ACHN (cell line): ENCODE measurements at regions not wholly inside any gene's neighbourhood (a gene's known extent, or its start where the extent isn't known, plus 50 kb on each side); places are given as distances from the start of the nearest gene placed in this dataset.

Source experiments
- DNase-seq: peaks from one replicate; pipeline ENCODE4 v3.0.0-alpha.2; 2015
- in situ Hi-C: cut with HindIII; loops from 2 replicates; pipeline ENCODE4 v1.10.0; 2017; ENCODE audit warnings: low sequenced_read_pairs, low pct_ligation_motif_present, low pct_unique_long_range_greater_than_20kb

DNA sequence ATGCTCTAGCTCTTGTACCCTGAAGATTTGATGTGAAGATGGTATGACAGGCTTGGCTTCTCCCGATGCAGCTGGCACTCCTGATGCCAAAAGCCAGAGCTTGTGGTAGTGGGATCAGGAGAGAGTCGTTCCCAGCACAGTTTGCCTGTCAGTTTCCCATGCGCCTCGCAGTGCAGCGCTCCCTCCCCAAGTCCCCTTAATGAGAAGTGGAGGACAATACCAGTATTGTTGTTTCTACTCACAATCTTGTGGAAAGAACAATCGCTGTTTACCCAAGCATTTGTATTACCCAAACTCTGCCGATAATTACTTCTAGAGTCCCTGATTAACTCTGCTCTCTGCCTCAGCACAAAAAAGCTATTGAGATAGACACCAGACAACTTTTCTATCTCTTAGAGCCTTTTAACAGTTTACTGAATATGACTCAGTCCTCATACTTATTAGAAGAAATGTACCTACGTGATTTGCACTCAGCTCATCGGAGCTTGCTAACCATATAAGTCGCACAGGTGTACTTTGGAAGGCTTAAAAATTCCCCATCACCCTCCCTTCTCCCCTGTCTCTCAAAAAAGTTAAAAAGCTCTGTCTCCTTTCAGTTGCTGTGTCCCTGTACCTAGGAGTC, 283.2 kb upstream of the TMEM161B start:
- no peak for DNase-seq
- in situ Hi-C loops, result no loop called here

DNA sequence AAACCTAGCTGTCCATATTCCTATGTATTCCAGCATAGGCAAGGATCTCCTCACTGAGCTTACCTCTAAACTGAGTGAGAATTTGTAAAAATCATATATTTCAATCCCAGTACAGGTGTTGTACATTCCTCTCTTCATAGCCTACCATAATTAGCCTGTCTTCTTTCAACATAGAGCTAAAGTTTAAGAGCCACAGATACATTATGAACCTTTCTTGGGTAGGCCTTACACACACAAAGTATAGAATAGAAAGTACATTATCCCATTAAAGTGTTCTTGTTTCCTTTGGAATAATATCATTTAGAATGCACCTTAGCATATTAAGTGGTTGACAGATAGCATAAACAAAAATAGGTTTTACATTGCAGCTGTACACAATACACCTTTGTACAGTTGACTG, 282.1 kb upstream of the TMEM161B start:
- in situ Hi-C loops, result no loop called here
- DNase-seq, result no peak

DNA sequence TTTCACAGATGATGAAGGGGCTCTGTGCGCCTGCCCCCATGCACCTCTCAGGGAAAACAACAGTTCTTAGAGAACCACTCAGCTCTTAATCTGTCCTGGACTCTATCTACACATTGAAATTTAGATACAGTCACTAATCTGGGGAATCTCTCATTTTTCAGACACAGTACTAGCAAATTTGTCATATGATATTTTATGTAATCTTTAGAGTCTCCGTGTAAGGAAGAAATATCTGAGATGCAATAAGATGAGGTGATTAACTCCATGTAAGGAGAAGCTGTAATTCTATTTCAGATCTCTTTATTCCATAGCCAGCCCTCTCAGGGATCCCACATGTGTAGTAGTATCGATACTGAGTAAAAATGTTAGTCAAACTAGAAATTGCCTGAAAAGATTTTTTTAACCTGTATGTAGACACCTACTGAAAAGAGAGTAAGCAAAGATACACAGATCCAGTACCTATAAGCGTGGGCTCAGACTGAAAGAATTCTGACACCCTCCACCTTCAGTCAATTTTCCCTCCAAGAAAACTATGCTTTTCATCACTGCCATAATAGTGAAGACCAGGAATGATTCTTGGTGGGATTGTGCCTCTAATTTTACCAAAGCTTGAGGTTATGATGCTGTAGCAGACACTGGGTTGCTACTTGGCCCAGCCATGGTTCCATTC, 279.6 kb upstream of the TMEM161B start:
- DNase-seq, result no peak
- in situ Hi-C loops, result no loop called here

DNA sequence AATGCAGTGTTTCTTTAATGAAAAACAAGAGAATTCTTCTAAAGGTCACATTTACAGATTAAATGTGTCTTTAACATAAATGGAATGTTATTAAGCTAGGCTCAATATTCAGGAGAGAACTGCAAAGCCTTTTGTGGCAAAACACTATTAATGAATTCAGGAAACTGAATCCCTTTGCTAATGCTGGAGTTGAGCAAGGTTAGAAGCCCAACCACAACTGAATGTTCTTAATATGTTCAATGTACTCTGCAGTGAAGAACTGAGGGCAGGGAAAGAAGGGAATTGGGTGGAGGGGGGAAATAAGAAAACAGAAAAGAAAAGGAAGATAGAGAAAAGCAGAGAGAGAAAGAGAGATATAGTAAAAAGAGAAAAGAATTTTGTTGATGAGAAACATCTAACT, 276.7 kb upstream of the TMEM161B start:
- no peak for DNase-seq
- in situ Hi-C loops, result no loop called here

DNA sequence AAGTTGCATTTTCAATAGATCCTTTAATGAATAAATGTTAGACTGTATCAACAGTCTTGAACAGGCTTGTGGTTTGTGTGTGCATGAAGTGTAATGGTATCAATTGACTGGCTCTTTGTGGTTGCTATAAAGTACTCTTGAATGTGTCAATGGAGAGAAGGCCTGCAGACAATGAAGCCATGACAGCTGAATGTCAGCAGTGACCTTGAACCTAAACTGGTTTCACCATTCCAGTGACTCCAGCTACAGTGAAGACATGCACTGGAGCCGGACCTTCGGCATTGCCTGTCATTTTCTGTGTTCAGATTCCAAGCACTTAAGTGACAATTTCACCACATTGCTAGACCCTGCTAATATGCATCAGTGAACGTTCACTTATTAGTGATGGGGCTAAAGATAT, 276.0 kb upstream of the TMEM161B start:
- in situ Hi-C loops, result no loop called here
- DNase-seq, result no peak

DNA sequence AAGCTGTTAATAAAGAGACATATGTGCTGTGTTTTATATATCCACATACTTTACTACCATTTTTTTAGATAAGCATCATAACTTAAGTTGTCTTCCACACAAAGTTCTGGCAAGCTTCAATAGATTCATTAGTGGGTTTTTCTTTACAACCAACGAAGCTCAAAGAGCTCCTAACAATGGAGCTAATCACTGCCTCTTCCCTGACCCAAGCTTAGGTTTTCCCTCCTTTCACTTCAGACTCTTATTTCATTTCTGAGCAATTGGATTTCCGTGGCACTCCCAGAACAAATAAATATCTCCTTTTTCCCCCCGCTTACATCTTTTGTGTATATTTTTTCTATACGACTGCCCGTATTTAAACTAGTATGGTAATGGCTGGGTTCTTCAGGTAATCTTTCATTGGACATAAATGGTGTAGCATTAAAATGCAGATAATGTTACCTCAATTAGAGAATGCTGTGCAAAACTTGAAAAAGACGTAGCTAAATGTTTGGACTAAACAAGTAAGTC, 275.5 kb upstream of the TMEM161B start:
- DNase-seq, result no peak
- in situ Hi-C loops, result no loop called here

DNA sequence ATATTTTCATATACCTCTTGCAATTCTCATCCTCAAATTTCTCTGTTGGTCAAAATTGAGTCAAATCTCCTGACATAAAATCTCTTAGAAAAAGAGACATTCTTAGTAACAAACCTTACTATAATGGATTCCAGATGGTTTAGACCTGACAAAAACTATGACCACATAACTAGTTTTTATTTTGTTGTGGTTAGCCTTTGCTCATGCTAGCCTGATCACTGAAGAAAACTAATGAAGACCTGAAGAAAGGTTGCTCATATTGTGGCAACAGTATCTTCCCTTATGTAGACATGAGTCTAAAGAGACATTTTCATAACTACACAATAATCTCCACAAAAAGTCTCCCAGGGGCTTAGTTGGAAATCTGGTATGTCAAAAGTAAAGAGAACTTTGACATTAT, 274.1 kb upstream of the TMEM161B start:
- no peak for DNase-seq
- in situ Hi-C loops, result no loop called here

DNA sequence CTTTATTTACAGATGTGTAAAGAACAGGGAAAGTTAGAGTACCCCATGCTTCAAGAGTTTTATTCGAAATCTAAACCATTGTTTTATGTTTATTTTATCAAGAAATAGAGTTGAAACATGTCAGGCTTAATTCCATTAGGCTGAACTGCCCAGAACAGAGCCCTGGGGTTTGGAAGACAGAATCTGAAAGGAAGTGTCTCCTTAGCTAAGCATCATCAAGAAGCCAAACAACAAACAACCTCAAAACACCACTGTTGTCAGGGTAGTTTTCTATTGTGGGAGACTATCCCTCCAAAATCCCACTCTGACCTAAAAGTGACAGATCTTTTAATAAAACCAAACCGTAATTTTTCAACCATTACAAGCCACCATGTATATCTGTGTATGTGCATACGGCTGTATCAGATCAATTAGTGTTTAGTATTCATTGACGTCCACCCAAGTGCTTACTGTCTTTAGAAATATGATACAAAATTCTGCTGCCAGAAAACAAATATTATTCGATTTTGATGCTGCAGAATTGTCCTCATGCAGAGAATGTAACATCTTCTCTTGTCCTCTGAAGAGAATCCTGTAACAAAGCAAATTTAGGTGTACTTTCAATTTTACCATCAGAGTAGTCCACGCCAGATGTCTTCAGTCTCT, 271.9 kb upstream of the TMEM161B start:
- in situ Hi-C loops, result no loop called here
- DNase-seq, result no peak

DNA sequence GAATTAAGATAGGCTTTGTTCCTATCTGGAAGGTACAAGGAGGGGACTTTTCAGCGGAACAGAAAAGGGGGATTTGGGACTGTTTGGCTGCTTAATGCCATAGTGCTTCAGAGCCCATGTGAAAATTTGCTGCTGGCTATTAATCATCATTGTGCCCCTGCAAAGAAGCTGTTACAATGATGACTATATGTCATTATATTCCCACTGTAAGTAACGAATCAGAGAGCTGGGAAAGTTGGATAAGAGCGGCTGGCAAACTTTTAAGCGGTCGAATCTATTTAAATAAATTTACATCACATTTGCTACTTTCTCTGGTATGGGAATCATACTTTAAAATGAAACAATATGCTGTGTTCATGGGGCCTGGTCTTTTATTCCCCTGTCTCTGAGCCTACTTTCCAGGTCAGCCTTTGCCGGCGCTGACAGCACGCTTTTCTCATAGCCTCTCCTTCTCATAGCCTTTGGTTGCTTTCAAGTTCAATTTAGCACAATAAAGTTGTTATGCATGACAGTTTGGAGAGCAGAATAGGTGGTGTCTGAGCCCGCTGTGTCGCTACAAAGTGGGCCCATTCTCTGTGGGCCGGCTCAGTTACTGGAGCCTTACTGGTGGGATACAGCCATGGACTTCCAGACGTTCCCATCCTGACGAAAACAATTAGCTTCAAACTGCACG, 271.2 kb upstream of the TMEM161B start:
- in situ Hi-C loops, result no loop called here
- no peak for DNase-seq

DNA sequence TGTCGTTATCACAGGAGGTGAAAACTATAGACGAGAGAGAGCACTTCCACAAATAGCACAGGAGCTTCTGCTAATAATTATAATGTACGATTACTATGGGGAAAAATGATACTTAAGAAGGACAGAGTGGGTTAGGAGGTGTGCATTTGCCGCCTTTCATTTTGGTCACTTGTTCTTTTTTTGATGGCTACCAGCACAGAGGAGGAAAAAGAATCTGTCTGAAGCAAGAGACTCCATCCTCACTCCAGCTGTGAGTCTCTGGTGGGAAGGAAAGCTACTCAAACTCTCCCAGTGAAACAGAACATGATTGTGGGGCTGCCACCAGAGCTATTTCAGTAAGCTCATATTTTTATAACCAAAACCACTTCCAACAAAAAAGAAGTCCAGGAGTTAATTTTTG, 270.4 kb upstream of the TMEM161B start:
- in situ Hi-C loops, result no loop called here
- no peak for DNase-seq

DNA sequence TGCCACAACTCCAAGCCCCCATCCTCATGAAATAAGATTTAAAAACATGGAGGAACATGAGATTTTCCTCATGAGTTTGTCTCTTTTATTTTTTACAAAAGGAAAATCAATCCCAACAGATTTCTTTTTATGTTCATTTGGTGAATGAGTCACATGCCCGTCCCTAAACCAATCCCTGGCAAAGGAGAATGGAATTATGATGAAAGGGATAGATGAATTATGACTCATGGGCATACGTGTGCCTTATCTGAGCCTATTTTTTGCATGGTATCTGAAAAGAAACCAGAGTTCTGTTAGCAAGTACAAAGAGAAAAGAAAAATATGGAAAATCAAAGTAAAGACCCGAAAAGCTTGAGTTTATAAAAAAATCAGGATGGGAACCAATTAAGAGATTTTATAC, 267.5 kb upstream of the TMEM161B start:
- DNase-seq, result no peak
- in situ Hi-C loops, result no loop called here

DNA sequence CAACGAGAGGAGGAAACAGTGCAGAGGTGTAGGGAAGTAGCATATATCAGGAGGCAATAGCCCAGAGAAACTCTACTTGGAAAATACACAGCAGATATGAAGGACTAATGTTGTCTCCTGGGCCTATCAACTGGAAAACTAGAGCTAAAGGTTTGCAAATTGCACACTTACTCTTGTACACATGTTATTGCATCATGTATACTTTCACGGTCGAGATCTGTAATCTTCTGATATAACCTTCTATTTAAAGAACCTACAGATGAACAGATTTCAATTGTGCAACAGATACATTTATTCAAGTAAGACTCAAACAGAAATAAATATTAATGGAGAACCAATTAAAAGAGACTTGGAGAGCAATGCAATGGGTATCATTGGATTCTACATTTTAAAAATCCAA, 256.3 kb upstream of the TMEM161B start:
- in situ Hi-C loops, result no loop called here

DNA sequence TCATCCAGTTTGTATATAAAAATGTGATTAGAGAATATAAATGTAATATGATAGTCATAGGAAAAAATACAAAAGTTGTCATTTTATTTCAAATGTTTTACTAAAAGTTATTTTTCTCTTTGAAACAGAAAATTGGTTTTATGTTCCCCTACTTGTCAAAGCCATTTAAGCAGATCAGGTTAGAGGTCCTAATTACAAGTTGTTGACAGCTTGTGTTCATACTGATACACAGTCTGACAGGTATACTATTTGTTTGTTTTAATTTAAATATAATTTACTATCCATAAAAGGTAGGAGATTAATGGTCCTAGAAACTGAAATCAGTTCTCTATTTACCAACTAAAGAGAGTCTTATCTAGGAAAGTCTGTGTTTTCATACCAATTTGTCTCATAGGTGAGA, 250.4 kb upstream of the TMEM161B start:
- in situ Hi-C loops, result no loop called here
- no peak for DNase-seq

More for the DNA sequence above, 256.3 kb upstream of the TMEM161B start:
- DNase-seq, result no peak

DNA sequence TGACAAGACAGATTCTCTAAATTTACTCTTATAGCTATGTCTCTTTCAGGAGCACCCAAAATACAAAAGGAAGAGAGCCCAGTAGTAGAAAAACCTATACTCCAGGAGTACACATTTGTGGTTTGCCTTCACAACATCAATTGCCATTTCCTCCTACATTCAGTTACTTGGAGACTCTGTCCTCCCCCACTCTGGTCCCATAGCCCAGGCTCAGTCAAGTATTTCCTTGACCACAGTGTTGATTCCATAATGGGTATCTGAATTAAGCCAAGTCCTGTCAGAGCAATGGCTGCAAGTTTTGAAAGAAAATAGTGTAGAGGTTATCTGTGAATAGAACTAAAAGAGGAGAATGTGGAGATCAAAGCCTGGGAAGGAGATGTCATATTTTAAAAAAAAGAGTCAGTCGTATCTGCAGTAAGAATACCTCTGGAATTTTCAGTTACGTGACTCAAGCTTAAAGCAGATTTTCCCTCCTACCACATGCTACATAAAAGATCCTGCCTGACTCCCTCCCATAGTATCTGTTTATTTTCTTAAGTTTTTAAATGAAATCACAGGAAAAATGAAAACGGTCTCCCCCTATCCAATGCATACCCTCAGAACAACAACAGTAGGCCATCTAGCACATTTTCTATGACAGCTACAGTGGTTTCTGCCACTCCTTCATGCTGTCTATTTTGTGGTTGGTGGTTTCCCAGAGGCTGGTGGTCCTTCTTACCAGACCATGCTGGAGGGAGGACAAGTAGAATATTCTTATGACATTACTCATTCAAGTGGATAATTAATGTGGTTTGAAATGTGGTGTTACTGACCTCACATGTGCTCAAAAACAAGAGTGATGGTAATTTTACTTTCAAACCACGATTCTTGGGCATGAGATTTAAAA, 249.7 kb upstream of the TMEM161B start:
- DNase-seq, result no peak
- in situ Hi-C loops, result no loop called here

DNA sequence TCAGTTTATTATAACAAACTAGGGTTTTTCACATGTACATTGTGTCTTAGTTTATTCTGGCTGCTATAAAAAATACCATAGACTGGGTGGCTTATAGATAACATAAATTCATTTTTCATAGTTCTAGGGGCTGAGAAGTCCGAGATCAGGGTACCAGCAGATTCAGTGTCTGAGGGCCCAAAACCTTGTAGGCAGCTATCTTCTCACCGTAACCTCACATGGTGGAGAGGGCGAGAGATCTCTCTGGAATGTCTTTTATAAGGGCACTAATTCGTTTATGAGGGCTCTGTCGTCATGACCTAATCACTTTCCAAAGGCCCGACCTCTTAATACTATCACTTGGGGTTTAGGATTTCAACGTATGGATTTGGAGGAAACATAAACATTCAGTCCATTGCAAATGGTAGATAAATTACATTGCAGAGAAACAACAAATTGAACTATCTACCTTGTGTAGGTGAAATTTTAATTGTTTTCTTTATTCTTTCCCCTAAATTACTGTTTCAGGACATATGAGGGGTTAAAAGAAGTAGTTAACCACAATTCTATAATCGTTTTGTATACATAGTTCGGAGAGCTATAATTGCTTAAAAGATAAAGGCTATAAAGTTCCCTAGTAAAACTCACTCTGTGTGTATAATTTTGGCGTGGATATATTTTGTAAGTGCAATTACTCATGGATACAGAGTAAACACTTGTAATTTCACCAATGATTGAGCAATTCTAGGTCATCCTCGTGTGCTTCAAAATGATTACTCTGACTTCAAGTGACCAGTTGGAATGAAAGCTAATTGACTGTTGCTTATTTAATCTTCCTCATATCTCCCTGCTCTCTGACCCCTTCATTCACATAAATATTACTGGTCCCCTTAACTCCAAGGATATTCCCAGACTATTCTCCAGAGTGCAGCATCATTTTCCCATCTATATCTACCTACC, 247.5 kb upstream of the TMEM161B start:
- in situ Hi-C loops, result no loop called here
- DNase-seq, result no peak

DNA sequence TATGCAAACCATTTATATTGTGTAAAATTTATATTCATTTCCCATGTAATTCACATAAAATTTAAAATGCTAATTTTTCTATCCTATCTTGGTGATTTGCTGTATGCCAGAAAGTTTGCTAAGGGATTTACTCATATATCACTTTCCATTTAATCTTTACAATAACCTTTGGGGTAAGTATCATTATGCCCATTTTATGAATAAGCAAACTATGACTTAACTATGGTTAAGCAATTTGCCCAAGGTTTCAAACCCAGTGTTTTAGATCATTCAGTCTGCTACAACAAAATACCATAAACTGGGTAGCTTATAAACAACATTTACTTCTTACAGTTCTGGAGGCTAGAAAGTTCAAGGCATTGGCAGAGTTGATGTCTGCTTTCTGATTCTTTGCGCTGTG, 246.4 kb upstream of the TMEM161B start:
- in situ Hi-C loops, result no loop called here
- DNase-seq, result no peak

DNA sequence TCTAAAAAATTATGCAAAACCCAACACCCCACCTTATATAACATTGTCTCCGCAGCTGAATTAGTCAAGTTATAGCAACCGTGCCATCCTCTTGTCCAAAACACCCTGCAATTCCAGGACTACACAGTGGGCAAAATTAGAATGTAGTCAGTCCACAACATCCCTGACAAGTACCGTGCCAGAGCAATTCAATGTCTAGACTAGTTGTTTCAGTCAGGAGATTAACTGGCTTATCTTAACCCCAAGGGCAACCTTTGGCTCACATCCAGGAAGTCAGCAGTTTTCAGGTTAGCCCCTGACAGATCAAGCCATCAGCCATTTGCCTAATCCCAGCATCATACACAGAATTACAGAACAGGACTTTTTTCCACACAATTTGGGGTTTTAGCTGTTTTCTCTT, 240.8 kb upstream of the TMEM161B start:
- no peak for DNase-seq
- in situ Hi-C loops, result no loop called here

DNA sequence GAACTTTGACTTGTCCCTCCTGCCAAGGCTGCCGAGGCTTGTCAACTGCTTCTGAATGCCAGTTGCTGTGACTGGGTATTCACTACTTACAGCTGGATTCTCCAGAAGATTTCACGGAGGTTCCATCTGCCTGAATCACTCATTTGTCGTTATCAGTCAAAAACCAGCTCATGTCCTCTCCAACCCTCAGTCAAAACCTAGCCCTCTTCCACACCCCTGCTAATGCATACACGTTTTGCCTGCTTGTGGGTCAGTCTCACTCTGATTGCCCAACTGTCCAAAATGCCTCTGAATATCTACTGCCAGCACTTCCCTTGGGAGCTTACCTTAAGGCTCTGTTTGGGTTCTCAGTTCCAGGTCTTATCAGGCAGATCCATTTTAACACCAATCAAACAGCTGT, 238.6 kb upstream of the TMEM161B start:
- no peak for DNase-seq
- in situ Hi-C loops, result no loop called here
